Mesenchymal stem cell (in vitro differentiated cells and primary cell): ENCODE measurements at regions not wholly inside any gene's neighbourhood (a gene's known extent, or its start where the extent isn't known, plus 50 kb on each side); places are given as distances from the start of the nearest gene placed in this dataset.

Source experiments
- DNase-seq: peaks from one replicate; pipeline ENCODE4 v3.0.0-alpha.2; 2013
- H2AFZ ChIP-seq: one replicate; pipeline ENCODE4 v1.6.1; 2013; ENCODE audit warnings: low read depth, mild to moderate bottlenecking, control low read depth, inconsistent platforms, low read length, moderate library complexity
- H2AK5ac ChIP-seq: 2 replicates; pipeline ENCODE4 v1.6.1; 2013; ENCODE audit warnings: low read length, moderate library complexity, mild to moderate bottlenecking, inconsistent platforms; ENCODE audit not compliant: severe bottlenecking
- H2BK120ac ChIP-seq: one replicate; pipeline ENCODE4 v1.6.1; 2013; ENCODE audit warnings: low read depth, mild to moderate bottlenecking, inconsistent platforms, low read length, moderate library complexity
- H2BK12ac ChIP-seq, 2 experiments: one replicate each; pipeline ENCODE4 v1.6.1; 2013; ENCODE audit warnings: inconsistent platforms in 2 of 2, low read length in 2 of 2, mild to moderate bottlenecking in 2 of 2, moderate library complexity in 2 of 2, control low read depth in 1 of 2
- H2BK15ac ChIP-seq: one replicate; pipeline ENCODE4 v1.6.1; 2013; ENCODE audit warnings: mild to moderate bottlenecking, low read depth, inconsistent platforms; ENCODE audit not compliant: poor library complexity, severe bottlenecking
- H2BK5ac ChIP-seq: 2 replicates; pipeline ENCODE4 v1.6.1; 2013; ENCODE audit warnings: low read depth, mild to moderate bottlenecking, low read length, control low read depth, inconsistent platforms; ENCODE audit not compliant: poor library complexity, severe bottlenecking
- H3K14ac ChIP-seq, 2 experiments: one replicate each; pipeline ENCODE4 v1.6.1; 2013; ENCODE audit warnings: inconsistent platforms in 2 of 2, low read length in 2 of 2, control low read depth in 1 of 2, mild to moderate bottlenecking in 1 of 2, moderate library complexity in 1 of 2
- H3K18ac ChIP-seq, 2 experiments: one replicate each; pipeline ENCODE4 v1.6.1; 2013; ENCODE audit warnings: inconsistent platforms in 2 of 2, low read length in 2 of 2, control low read depth in 1 of 2, low read depth in 1 of 2, mild to moderate bottlenecking in 1 of 2
- H3K23ac ChIP-seq, 2 experiments: one replicate each; pipeline ENCODE4 v1.6.1; 2013; ENCODE audit warnings: inconsistent platforms in 2 of 2, low read length in 2 of 2, mild to moderate bottlenecking in 2 of 2, moderate library complexity in 2 of 2, control low read depth in 1 of 2
- H3K27ac ChIP-seq: 2 replicates; pipeline ENCODE4 v1.5.1; 2013; ENCODE audit warnings: mild to moderate bottlenecking, moderate library complexity, low read length, control low read depth, inconsistent platforms; ENCODE audit not compliant: poor library complexity, severe bottlenecking
- H3K27me3 ChIP-seq, 2 experiments: 2 replicates each; pipeline versions ENCODE4 v1.6.1 to v1.7.0; 2013; ENCODE audit warnings: low read length in 2 of 2, mild to moderate bottlenecking in 2 of 2, moderate library complexity in 2 of 2, control low read depth in 1 of 2, inconsistent platforms in 1 of 2; ENCODE audit not compliant: control insufficient read depth in 1 of 2, insufficient read depth in 1 of 2
- H3K36me3 ChIP-seq, 2 experiments: 2 replicates each; pipeline versions ENCODE4 v1.6.1 to v1.7.0; 2013; ENCODE audit warnings: low read length in 2 of 2, control low read depth in 1 of 2, inconsistent platforms in 1 of 2, low read depth in 1 of 2, mild to moderate bottlenecking in 1 of 2; ENCODE audit not compliant: insufficient read depth in 2 of 2, control insufficient read depth in 1 of 2
- H3K4ac ChIP-seq, 2 experiments: one replicate each; pipeline ENCODE4 v1.6.1; 2013; ENCODE audit warnings: inconsistent platforms in 2 of 2, low read length in 2 of 2, mild to moderate bottlenecking in 2 of 2, moderate library complexity in 2 of 2, control low read depth in 1 of 2, low read depth in 1 of 2
- H3K4me1 ChIP-seq: 2 replicates; pipeline ENCODE4 v1.6.1; 2013; ENCODE audit warnings: low read depth, low read length, control low read depth; ENCODE audit not compliant: control insufficient read depth, insufficient read depth
- H3K4me2 ChIP-seq: 2 replicates; pipeline ENCODE4 v1.6.1; 2013; ENCODE audit warnings: low read length, mild to moderate bottlenecking, inconsistent platforms; ENCODE audit not compliant: poor library complexity, severe bottlenecking
- H3K4me3 ChIP-seq, 2 experiments: 2 replicates each; pipeline versions ENCODE4 v1.5.1 to v1.7.0; 2013; ENCODE audit warnings: low read length in 2 of 2, mild to moderate bottlenecking in 2 of 2, control low read depth in 1 of 2, low read depth in 1 of 2; ENCODE audit not compliant: insufficient read depth in 1 of 2
- H3K79me1 ChIP-seq: replicated peaks from 2 replicates; pipeline ENCODE4 v1.6.1; 2013; ENCODE audit warnings: mild to moderate bottlenecking, control low read depth, low read length, inconsistent platforms; ENCODE audit not compliant: poor library complexity, severe bottlenecking
- H3K9ac ChIP-seq: 2 replicates; pipeline ENCODE4 v1.7.0; 2013; ENCODE audit warnings: mild to moderate bottlenecking, low read length, moderate library complexity
- H3K9me3 ChIP-seq: 2 replicates; pipeline ENCODE4 v1.7.0; 2013; ENCODE audit warnings: mild to moderate bottlenecking, low read length; ENCODE audit not compliant: control insufficient read depth
- H4K8ac ChIP-seq: one replicate; pipeline ENCODE4 v1.6.1; 2013; ENCODE audit warnings: inconsistent platforms, mild to moderate bottlenecking, low read length, moderate library complexity
- H4K91ac ChIP-seq: one replicate; pipeline ENCODE4 v1.6.1; 2013; ENCODE audit warnings: mild to moderate bottlenecking, low read length, inconsistent platforms
- WGBS: methylation state at CpG from one replicate; pipeline ENCODE4 v1.1.7; 2013; ENCODE audit warnings: mixed read lengths; 5-methylcytosine and 5-hydroxymethylcytosine counted together

GRCh38 chr7:108836256-108836655 lies 266.6 kb downstream of the DNAJB9 start:
- no peak overlapping the region for H2BK120ac ChIP-seq
- H3K4ac ChIP-seq = no peak overlapping the region
- H3K4me2 ChIP-seq = no peak overlapping the region
- H3K18ac ChIP-seq = no peak overlapping the region
- no peak overlapping the region for H2BK15ac ChIP-seq
- DNase-seq = no peak
- H3K79me1 ChIP-seq = no peaks in the 10 kb centered on the region
- H3K9ac ChIP-seq = no peak overlapping the region
- no peaks in the 10 kb centered on the region for H3K36me3 ChIP-seq
- no peaks in the 10 kb centered on the region for H3K9me3 ChIP-seq
- H3K23ac ChIP-seq = no peak overlapping the region
- H3K4me1 ChIP-seq = no peaks in the 10 kb centered on the region
- H2AFZ ChIP-seq = no peak overlapping the region
- H2AK5ac ChIP-seq = no peak overlapping the region
- H2BK12ac ChIP-seq = no peak overlapping the region
- no peak overlapping the region for H3K27ac ChIP-seq
- no peak overlapping the region for H4K8ac ChIP-seq
- no peak overlapping the region for H3K4me3 ChIP-seq
- H3K27me3 ChIP-seq = no peaks in the 10 kb centered on the region
- H3K14ac ChIP-seq = no peak overlapping the region
- no peak overlapping the region for H2BK5ac ChIP-seq
- no peak overlapping the region for H4K91ac ChIP-seq

DNA sequence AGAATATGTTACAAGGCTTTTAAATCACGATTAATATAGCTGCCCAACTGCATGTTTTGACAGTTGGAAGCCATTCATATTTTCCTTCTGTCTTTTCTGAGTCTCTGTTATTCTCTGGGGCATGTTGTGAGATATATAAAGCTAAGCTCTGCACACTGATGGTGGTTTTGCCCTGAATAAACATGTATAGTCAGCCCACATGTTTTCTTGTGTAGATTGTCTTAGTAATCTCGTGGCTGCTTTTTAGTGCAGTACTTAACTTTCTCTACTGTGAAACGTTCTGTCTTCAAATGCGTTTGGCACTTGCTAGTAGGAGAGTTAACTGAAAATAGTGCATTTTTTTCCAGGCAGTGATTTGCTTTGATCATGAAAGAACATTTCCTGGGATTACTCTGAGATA lies 268.5 kb downstream of the DNAJB9 start:
- WGBS = 43% methylated on average over 4 of the region's 4 CpGs
- Histone ChIP-seq H3K9me3 (no peaks in the 10 kb centered on the region), H2AK5ac (no peak overlapping the region), H2BK12ac (no peak overlapping the region), H4K91ac (no peak overlapping the region), H3K36me3 (no peaks in the 10 kb centered on the region), H3K27me3 (no peaks in the 10 kb centered on the region), H3K4me2 (no peak overlapping the region), H3K14ac (no peak overlapping the region), H2BK120ac (no peak overlapping the region), H3K4ac (no peak overlapping the region), H3K18ac (no peak overlapping the region), H3K9ac (no peak overlapping the region), H3K27ac (no peak overlapping the region), H2BK5ac (no peak overlapping the region), H2AFZ (no peak overlapping the region), H3K4me3 (no peak overlapping the region), H2BK15ac (no peak overlapping the region), H3K79me1 (no peaks in the 10 kb centered on the region), H3K4me1 (no peaks in the 10 kb centered on the region), H4K8ac (no peak overlapping the region), H3K23ac (no peak overlapping the region)
- DNase-seq = peak; percentile 19

DNA sequence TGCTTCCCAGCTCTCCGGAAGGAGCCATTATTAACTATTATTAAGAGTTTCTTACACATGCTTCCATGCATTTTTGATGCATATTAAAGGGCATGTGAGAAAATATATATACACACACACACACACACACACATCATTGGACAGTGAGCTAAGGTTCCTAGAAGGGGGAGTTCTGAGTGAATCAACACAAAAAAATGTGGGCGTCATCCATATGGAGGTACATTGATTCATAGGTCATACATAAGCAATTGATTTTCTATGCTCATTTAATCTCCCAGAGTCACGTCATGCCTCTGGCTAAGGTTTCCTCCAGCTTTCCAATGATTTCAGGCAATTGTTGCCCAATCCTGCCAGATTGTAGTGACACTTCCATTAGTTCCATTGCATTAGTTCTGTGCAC lies 269.4 kb downstream of the DNAJB9 start:
- Histone ChIP-seq H3K9me3 (no peaks in the 10 kb centered on the region), H2BK120ac (no peak overlapping the region), H3K23ac (no peak overlapping the region), H3K4ac (no peak overlapping the region), H2BK5ac (no peak overlapping the region), H3K27me3 (no peaks in the 10 kb centered on the region), H3K36me3 (no peaks in the 10 kb centered on the region), H3K27ac (no peak overlapping the region), H3K4me1 (no peaks in the 10 kb centered on the region), H3K9ac (no peak overlapping the region), H4K8ac (no peak overlapping the region), H3K4me3 (no peak overlapping the region), H3K14ac (no peak overlapping the region), H4K91ac (no peak overlapping the region), H3K79me1 (no peaks in the 10 kb centered on the region), H2AK5ac (no peak overlapping the region), H3K4me2 (no peak overlapping the region), H2BK12ac (no peak overlapping the region), H3K18ac (no peak overlapping the region), H2AFZ (no peak overlapping the region), H2BK15ac (no peak overlapping the region)
- 0% methylated on average over 2 of the region's 3 CpGs for WGBS
- peak; percentile 9 for DNase-seq

GRCh38 chr7:108845951-108846350 lies 276.3 kb downstream of the DNAJB9 start:
- Histone ChIP-seq H3K79me1 (no peaks in the 10 kb centered on the region), H3K4me2 (no peak overlapping the region), H3K9ac (no peak overlapping the region), H3K4me3 (no peak overlapping the region), H4K8ac (no peak overlapping the region), H2AFZ (no peak overlapping the region), H3K36me3 (no peaks in the 10 kb centered on the region), H3K14ac (no peak overlapping the region), H3K9me3 (no peaks in the 10 kb centered on the region), H4K91ac (no peak overlapping the region), H3K27me3 (no peaks in the 10 kb centered on the region), H3K27ac (no peak overlapping the region), H2BK12ac (no peak overlapping the region), H3K18ac (no peak overlapping the region), H3K23ac (no peak overlapping the region), H2BK5ac (no peak overlapping the region), H3K4ac (no peak overlapping the region), H2AK5ac (no peak overlapping the region), H2BK15ac (no peak overlapping the region), H3K4me1 (no peaks in the 10 kb centered on the region), H2BK120ac (no peak overlapping the region)
- DNase-seq = no peak
